Cortex of kidney (tissue), 1 donor: ENCODE measurements at regions not wholly inside any gene's neighbourhood (a gene's known extent, or its start where the extent isn't known, plus 50 kb on each side); places are given as distances from the start of the nearest gene placed in this dataset.

Experiments
- DNase-seq: peaks from one replicate; lab custom pipeline; 2025; lab: John Stamatoyannopoulos, UW

GRCh38 chr14:105776924-105777323 lies 250.5 kb downstream of the TMEM121 start:
- DNase-seq = no peak

- no peak for DNase-seq
Observed at GRCh38 chr14:105783707-105784106, 257.3 kb downstream of the TMEM121 start.

GRCh38 chr14:105793836-105794235 lies 267.5 kb downstream of the TMEM121 start:
- DNase-seq = no peak

- DNase-seq = no peak
Observed at GRCh38 chr14:105797546-105797945, 271.2 kb downstream of the TMEM121 start.

- DNase-seq = no peak
Observed at GRCh38 chr14:105805701-105806100, 279.3 kb downstream of the TMEM121 start.

- no peak for DNase-seq
Observed at GRCh38 chr14:105806568-105806967, 280.2 kb downstream of the TMEM121 start.

GRCh38 chr14:105817971-105818711 lies 291.8 kb downstream of the TMEM121 start:
- no peak for DNase-seq

- no peak for DNase-seq
Observed at GRCh38 chr14:105818712-105819005, 292.3 kb downstream of the TMEM121 start.

GRCh38 chr14:105830171-105830570 lies 303.8 kb downstream of the TMEM121 start:
- no peak for DNase-seq

GRCh38 chr14:105836160-105836559 lies 309.8 kb downstream of the TMEM121 start:
- no peak for DNase-seq

GRCh38 chr14:105836730-105837129 lies 310.3 kb downstream of the TMEM121 start:
- DNase-seq = no peak

- no peak for DNase-seq
Observed at GRCh38 chr14:105837349-105838063, 311.1 kb downstream of the TMEM121 start.

GRCh38 chr14:105838107-105838506 lies 311.7 kb downstream of the TMEM121 start:
- DNase-seq = no peak

- no peak for DNase-seq
Observed at GRCh38 chr14:105838591-105839424, 312.4 kb downstream of the TMEM121 start.

GRCh38 chr14:105839425-105840265 lies 313.3 kb downstream of the TMEM121 start:
- DNase-seq = no peak

GRCh38 chr14:105840266-105841021 lies 314.1 kb downstream of the TMEM121 start:
- DNase-seq = no peak

GRCh38 chr14:105841022-105842009 lies 314.9 kb downstream of the TMEM121 start:
- DNase-seq = no peak

GRCh38 chr14:105842105-105842504 lies 315.7 kb downstream of the TMEM121 start:
- no peak for DNase-seq

GRCh38 chr14:105843444-105844046 lies 317.2 kb downstream of the TMEM121 start:
- DNase-seq = no peak
